ENCODE measurements at regions not wholly inside any gene's neighbourhood (a gene's known extent, or its start where the extent isn't known, plus 50 kb on each side); places are given as distances from the start of the nearest gene placed in this dataset.
"Not testable (repeated sequence)": the region's sequence is repeated elsewhere in the genome, so short reads cannot be mapped to it uniquely, and the experiment has no call there.

DNA sequence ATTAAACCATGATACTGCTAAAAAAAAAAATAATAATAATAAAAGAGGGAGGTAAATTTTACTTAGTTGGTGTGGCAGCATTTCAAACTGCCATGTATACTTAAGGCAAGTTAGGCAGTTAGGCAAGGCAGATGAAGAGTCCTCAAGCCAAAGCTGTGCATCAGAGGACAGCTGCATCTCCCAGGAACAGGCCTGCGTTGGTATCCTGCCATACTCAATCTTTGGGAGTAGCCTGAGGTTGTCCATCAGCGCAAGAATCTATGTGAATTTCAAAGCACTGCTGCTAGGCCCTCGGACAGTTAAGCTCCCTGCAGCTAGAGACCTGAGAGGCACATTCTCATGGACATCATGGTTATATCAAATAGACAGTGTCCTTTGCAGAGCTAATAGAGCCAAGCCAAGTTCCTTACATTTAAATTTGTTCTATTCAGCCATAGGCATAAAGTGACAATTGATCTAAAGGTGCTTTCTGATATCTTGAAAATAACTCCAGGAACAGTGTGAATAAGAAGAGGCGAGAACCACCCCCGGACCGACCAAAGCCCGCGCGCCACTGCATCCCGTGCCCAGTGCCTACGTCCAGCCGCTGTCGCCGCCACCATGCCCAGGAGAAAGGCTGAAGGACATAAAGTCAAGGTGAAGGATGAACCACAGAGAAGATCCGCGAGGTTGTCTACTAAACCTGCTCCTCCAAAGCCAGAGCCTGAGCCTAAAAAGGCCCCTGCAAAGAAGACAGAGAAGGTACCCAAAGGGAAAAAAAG, 310.6 kb downstream of the SEMA3D start:
- Histone ChIP-seq H3K36me3 (ENCODE audit: control insufficient read depth in 3 of 3, insufficient read depth in 2 of 3, low read depth in 1 of 3, low read length in 3 of 3) (no peaks in the 10 kb centered on the region), H3K27ac (ENCODE audit: low read depth in 1 of 3, low read length in 2 of 3) (no peak overlapping the region), H3K27me3 (ENCODE audit: control insufficient read depth in 3 of 3, insufficient read depth in 3 of 3, low read length in 3 of 3) (no peaks in the 10 kb centered on the region), H3K9me3 (ENCODE audit: control insufficient read depth in 2 of 2, insufficient read depth in 1 of 2, low read depth in 1 of 2, low read length in 1 of 2) (no peaks in the 10 kb centered on the region), H3K4me1 (ENCODE audit: control insufficient read depth in 3 of 3, insufficient read depth in 2 of 3, low read depth in 1 of 3, low read length in 2 of 3) (no peaks in the 10 kb centered on the region), H3K4me3 (ENCODE audit: low read depth in 1 of 3, low read length in 3 of 3) (no peak overlapping the region)
- WGBS, 3 donors = 93 to 94% (median 94%) methylated on average over 16 of the region's 16 CpGs
- FAIRE-seq = no peak
- DNase-seq = no peak

DNA sequence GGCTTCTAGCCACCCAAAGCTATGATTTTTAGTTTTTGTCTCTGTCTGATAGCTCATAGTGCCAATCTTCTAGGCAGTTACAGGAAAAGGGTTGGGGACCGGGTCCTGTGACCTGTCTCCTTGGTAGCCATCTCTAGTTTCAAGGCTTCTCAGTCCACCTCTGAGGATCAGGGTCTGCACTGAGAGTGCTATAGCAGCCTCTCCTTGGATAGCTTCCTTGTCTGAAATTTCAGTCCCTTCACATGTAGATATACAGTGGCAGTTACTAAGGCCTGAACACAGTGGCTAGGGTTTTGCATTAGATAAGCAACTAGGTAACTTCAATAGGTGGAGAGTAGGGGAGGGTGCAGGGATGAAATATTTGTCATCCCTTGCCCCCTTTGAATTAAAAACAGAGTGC, 321.3 kb downstream of the SEMA3D start:
- Histone ChIP-seq H3K36me3 (ENCODE audit: control insufficient read depth in 3 of 3, insufficient read depth in 2 of 3, low read depth in 1 of 3, low read length in 3 of 3) (no peaks in the 10 kb centered on the region), H3K27me3 (ENCODE audit: control insufficient read depth in 3 of 3, insufficient read depth in 3 of 3, low read length in 3 of 3) (no peaks in the 10 kb centered on the region), H3K9me3 (ENCODE audit: control insufficient read depth in 2 of 2, insufficient read depth in 1 of 2, low read depth in 1 of 2, low read length in 1 of 2) (no peaks in the 10 kb centered on the region), H3K27ac (ENCODE audit: low read depth in 1 of 3, low read length in 2 of 3) (no peak overlapping the region), H3K4me1 (ENCODE audit: control insufficient read depth in 3 of 3, insufficient read depth in 2 of 3, low read depth in 1 of 3, low read length in 2 of 3) (no peaks in the 10 kb centered on the region), H3K4me3 (ENCODE audit: low read depth in 1 of 3, low read length in 3 of 3) (no peak overlapping the region)
- 78 to 95% (median 95%) methylated on average over 1 of the region's 1 CpG for WGBS, 3 donors
- DNase-seq = no peak
- no peak for FAIRE-seq

DNA sequence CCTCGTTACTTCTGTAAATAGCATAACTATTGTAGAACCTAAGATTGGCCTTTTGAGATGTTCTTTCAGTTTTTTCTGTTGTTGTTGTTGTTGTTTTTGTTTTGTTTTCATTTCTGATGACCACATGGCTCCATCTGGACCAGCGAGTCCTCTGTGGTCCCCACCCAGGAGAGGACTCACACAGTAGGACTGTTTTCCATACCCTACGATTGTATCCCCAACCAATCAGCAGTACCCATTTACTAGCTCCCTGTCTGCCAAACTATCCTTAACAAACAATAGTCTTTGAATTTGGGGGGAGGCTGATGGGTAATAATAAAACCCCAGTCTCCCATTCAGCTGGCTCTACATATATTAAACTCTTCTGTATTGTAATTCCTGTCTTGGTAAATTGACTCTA, 329.5 kb downstream of the SEMA3D start:
- no peaks in the 10 kb centered on the region for H3K9me3 ChIP-seq (ENCODE audit: control insufficient read depth in 2 of 2, insufficient read depth in 1 of 2, low read depth in 1 of 2, low read length in 1 of 2)
- WGBS, 3 donors = 78 to 90% (median 88%) methylated on average over 3 of the region's 3 CpGs
- FAIRE-seq (no peak), DNase-seq (no peak)
- no peak overlapping the region for H3K4me3 ChIP-seq (ENCODE audit: low read depth in 1 of 3, low read length in 3 of 3)
- no peaks in the 10 kb centered on the region for H3K4me1 ChIP-seq (ENCODE audit: control insufficient read depth in 3 of 3, insufficient read depth in 2 of 3, low read depth in 1 of 3, low read length in 2 of 3)
- H3K27me3 ChIP-seq (ENCODE audit: control insufficient read depth in 3 of 3, insufficient read depth in 3 of 3, low read length in 3 of 3) = no peaks in the 10 kb centered on the region
- no peaks in the 10 kb centered on the region for H3K36me3 ChIP-seq (ENCODE audit: control insufficient read depth in 3 of 3, insufficient read depth in 2 of 3, low read depth in 1 of 3, low read length in 3 of 3)
- no peak overlapping the region for H3K27ac ChIP-seq (ENCODE audit: low read depth in 1 of 3, low read length in 2 of 3)

DNA sequence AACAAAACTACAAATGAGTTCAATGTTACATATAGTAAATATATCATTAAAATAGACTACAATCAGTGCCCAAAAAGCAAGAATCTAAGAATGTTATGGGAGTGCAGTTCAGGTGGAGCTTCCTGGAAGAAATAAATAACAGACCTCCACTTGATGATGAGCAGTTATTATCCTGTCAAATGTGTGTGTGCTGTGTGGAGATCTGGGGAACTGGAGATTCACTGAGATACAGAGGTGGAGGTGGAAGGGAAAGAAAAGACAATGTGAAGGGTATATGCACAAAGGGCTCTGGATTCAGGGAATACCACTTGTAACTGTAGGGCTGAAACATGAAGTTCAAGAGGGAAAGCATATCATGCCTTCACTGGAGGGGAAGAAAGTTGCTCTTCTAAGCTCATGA, 331.1 kb downstream of the SEMA3D start:
- no peak overlapping the region for H3K4me3 ChIP-seq (ENCODE audit: low read depth in 1 of 3, low read length in 3 of 3)
- FAIRE-seq (no peak), DNase-seq (no peak)
- no peaks in the 10 kb centered on the region for H3K27me3 ChIP-seq (ENCODE audit: control insufficient read depth in 3 of 3, insufficient read depth in 3 of 3, low read length in 3 of 3)
- H3K9me3 ChIP-seq (ENCODE audit: control insufficient read depth in 2 of 2, insufficient read depth in 1 of 2, low read depth in 1 of 2, low read length in 1 of 2) = no peaks in the 10 kb centered on the region
- no peaks in the 10 kb centered on the region for H3K36me3 ChIP-seq (ENCODE audit: control insufficient read depth in 3 of 3, insufficient read depth in 2 of 3, low read depth in 1 of 3, low read length in 3 of 3)
- H3K27ac ChIP-seq (ENCODE audit: low read depth in 1 of 3, low read length in 2 of 3) = no peak overlapping the region
- no peaks in the 10 kb centered on the region for H3K4me1 ChIP-seq (ENCODE audit: control insufficient read depth in 3 of 3, insufficient read depth in 2 of 3, low read depth in 1 of 3, low read length in 2 of 3)

DNA sequence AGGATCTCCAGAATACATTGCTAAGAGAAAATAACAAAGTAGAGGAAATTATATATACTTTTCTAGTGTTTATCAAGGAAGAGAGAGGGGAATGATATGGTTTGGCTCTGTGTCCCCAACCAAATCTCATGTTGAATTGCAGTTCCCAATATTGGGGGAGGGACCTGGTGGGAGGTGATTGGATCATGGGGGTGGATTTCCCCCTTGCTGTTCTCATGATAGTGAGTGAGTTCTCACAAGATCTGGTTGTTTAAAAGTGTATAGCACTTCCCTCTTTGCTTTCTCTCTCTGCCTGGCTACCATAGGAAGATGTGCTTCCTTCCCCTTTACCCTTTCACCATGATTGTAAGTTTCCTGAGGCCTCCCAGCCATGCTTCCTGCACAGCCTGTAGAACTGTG, 337.9 kb downstream of the SEMA3D start:
- H3K4me1 ChIP-seq (ENCODE audit: control insufficient read depth in 3 of 3, insufficient read depth in 2 of 3, low read depth in 1 of 3, low read length in 2 of 3); H3K27ac ChIP-seq (ENCODE audit: low read depth in 1 of 3, low read length in 2 of 3); DNase-seq; H3K4me3 ChIP-seq (ENCODE audit: low read depth in 1 of 3, low read length in 3 of 3); FAIRE-seq; H3K36me3 ChIP-seq (ENCODE audit: control insufficient read depth in 3 of 3, insufficient read depth in 2 of 3, low read depth in 1 of 3, low read length in 3 of 3); H3K9me3 ChIP-seq (ENCODE audit: control insufficient read depth in 2 of 2, insufficient read depth in 1 of 2, low read depth in 1 of 2, low read length in 1 of 2); H3K27me3 ChIP-seq (ENCODE audit: control insufficient read depth in 3 of 3, insufficient read depth in 3 of 3, low read length in 3 of 3): not testable (repeated sequence)

DNA sequence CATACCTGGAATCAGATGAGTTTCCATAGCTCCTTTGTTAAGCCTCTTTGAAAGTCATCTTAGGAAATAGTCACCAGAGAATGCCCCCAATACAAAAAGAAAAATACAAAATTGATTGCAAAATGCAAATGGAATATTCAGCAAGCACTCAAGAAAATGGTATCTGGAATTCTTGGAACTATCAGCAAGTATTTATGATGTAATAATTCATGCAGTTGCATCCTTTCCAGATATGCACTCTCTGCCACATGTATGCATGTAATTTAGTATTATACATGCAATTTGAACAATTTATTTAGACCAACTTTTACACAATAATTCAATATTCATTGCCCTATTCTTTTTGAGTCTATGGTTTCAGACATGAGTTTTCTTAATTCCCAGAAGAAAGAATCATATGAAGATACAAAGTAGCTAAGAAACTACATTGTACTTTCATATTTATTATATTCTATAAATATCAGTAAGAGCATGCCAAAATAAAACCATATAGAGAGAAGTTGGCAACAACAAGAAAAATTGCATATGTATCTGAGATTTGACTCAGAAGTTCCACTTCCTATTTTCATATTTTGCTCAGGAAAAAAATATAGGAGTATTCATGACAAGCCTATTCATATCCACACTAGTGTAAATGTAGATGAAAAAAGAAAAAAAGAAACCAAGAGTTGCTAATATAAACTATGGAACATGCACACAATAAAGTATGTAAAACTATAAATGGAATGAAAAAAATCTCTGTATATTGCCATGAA, 338.5 kb downstream of the SEMA3D start:
- H3K27ac ChIP-seq (ENCODE audit: low read depth in 1 of 3, low read length in 2 of 3) = no peak overlapping the region
- H3K27me3 ChIP-seq (ENCODE audit: control insufficient read depth in 3 of 3, insufficient read depth in 3 of 3, low read length in 3 of 3) = no peaks in the 10 kb centered on the region
- DNase-seq (no peak), FAIRE-seq (no peak)
- no peaks in the 10 kb centered on the region for H3K9me3 ChIP-seq (ENCODE audit: control insufficient read depth in 2 of 2, insufficient read depth in 1 of 2, low read depth in 1 of 2, low read length in 1 of 2)
- no peaks in the 10 kb centered on the region for H3K4me1 ChIP-seq (ENCODE audit: control insufficient read depth in 3 of 3, insufficient read depth in 2 of 3, low read depth in 1 of 3, low read length in 2 of 3)
- no peaks in the 10 kb centered on the region for H3K36me3 ChIP-seq (ENCODE audit: control insufficient read depth in 3 of 3, insufficient read depth in 2 of 3, low read depth in 1 of 3, low read length in 3 of 3)
- no peak overlapping the region for H3K4me3 ChIP-seq (ENCODE audit: low read depth in 1 of 3, low read length in 3 of 3)

DNA sequence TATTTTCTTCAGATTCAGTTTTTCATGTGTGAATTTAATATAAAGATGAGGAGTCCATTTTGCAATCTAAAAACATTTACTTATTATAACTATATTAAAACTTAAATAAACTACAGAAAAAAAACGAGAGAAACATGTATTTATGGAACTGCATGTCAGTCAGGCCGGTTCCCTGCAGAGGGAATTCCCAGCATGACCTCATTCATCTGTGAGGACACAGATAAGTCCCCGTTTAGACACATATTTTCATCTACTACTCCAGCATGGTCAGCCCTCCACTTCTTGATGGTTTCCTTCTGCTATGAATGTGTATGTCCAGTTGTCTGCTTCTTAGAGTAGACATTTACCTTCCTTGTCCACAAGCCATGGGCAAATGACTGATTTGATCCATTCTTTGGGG, 339.1 kb downstream of the SEMA3D start:
- Histone ChIP-seq H3K4me3 (ENCODE audit: low read depth in 1 of 3, low read length in 3 of 3) (no peak overlapping the region), H3K27ac (ENCODE audit: low read depth in 1 of 3, low read length in 2 of 3) (no peak overlapping the region), H3K36me3 (ENCODE audit: control insufficient read depth in 3 of 3, insufficient read depth in 2 of 3, low read depth in 1 of 3, low read length in 3 of 3) (no peaks in the 10 kb centered on the region), H3K4me1 (ENCODE audit: control insufficient read depth in 3 of 3, insufficient read depth in 2 of 3, low read depth in 1 of 3, low read length in 2 of 3) (no peaks in the 10 kb centered on the region), H3K27me3 (ENCODE audit: control insufficient read depth in 3 of 3, insufficient read depth in 3 of 3, low read length in 3 of 3) (no peaks in the 10 kb centered on the region), H3K9me3 (ENCODE audit: control insufficient read depth in 2 of 2, insufficient read depth in 1 of 2, low read depth in 1 of 2, low read length in 1 of 2) (no peaks in the 10 kb centered on the region)
- no peak for DNase-seq
- no peak for FAIRE-seq
- WGBS, 3 donors = 34 to 63% (median 52%) methylated on average over 3 of the region's 3 CpGs

DNA sequence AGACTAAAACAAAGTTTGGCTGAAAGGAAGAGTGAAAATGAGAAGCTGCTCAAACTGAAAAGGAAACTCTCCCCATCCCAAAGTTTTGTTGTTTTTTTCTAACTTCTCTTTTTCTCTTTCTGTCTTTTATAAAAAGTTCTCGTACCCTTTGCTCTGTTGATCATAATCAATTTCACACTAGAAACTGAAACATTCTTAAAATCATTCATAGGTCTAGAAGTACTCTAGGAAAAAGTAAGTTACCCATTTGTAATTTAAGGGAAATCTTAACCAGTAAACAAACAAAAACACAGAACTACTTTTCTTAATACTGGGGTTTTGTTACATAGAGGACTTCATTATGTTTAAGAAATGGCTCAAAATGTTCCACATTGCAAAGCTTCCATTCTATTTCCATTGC, 339.8 kb downstream of the SEMA3D start:
- Histone ChIP-seq H3K27me3 (ENCODE audit: control insufficient read depth in 3 of 3, insufficient read depth in 3 of 3, low read length in 3 of 3) (no peaks in the 10 kb centered on the region), H3K27ac (ENCODE audit: low read depth in 1 of 3, low read length in 2 of 3) (no peak overlapping the region), H3K9me3 (ENCODE audit: control insufficient read depth in 2 of 2, insufficient read depth in 1 of 2, low read depth in 1 of 2, low read length in 1 of 2) (no peaks in the 10 kb centered on the region), H3K36me3 (ENCODE audit: control insufficient read depth in 3 of 3, insufficient read depth in 2 of 3, low read depth in 1 of 3, low read length in 3 of 3) (no peaks in the 10 kb centered on the region), H3K4me1 (ENCODE audit: control insufficient read depth in 3 of 3, insufficient read depth in 2 of 3, low read depth in 1 of 3, low read length in 2 of 3) (no peaks in the 10 kb centered on the region), H3K4me3 (ENCODE audit: low read depth in 1 of 3, low read length in 3 of 3) (no peak overlapping the region)
- no peak for FAIRE-seq
- DNase-seq = no peak
- 71 to 73% (median 73%) methylated on average over 1 of the region's 1 CpG for WGBS, 3 donors

DNA sequence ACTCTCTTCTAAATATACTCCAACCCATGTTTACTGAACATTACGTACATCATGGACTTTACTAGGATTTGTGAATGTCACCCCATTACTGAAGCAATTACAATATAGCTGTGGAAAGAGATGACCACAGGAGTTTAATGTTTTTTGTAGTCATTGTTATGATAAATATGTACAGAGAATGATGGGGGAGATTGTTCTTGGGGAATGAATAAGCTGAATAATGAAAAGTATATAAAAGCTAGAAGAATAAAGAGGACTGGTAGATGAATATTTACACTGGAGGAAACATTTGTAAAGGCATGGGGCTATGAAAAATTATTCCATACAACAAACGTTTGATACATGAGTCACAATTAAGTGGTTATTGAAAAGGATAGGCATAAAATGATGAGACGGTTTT, 340.9 kb downstream of the SEMA3D start:
- H3K9me3 ChIP-seq (ENCODE audit: control insufficient read depth in 2 of 2, insufficient read depth in 1 of 2, low read depth in 1 of 2, low read length in 1 of 2) = no peaks in the 10 kb centered on the region
- no peak overlapping the region for H3K27ac ChIP-seq (ENCODE audit: low read depth in 1 of 3, low read length in 2 of 3)
- DNase-seq (no peak), FAIRE-seq (no peak)
- H3K27me3 ChIP-seq (ENCODE audit: control insufficient read depth in 3 of 3, insufficient read depth in 3 of 3, low read length in 3 of 3) = no peaks in the 10 kb centered on the region
- no peaks in the 10 kb centered on the region for H3K36me3 ChIP-seq (ENCODE audit: control insufficient read depth in 3 of 3, insufficient read depth in 2 of 3, low read depth in 1 of 3, low read length in 3 of 3)
- no peak overlapping the region for H3K4me3 ChIP-seq (ENCODE audit: low read depth in 1 of 3, low read length in 3 of 3)
- no peaks in the 10 kb centered on the region for H3K4me1 ChIP-seq (ENCODE audit: control insufficient read depth in 3 of 3, insufficient read depth in 2 of 3, low read depth in 1 of 3, low read length in 2 of 3)
- WGBS, 3 donors = 55 to 82% (median 61%) methylated on average over 3 of the region's 3 CpGs
